Glomerular endothelial cell (primary cell): ENCODE measurements at regions not wholly inside any gene's neighbourhood (a gene's known extent, or its start where the extent isn't known, plus 50 kb on each side); places are given as distances from the start of the nearest gene placed in this dataset.

ENCODE experiments used
- DNase-seq: peaks from one replicate; pipeline ENCODE4 v3.0.0-alpha.2; 2011; ENCODE audit warnings: low read depth, low spot score; ENCODE audit errors: extremely low read depth

- no peak for DNase-seq
Measured at GRCh38 chr2:8006626-8007025, 675.2 kb upstream of the ID2 start.

GRCh38 chr2:8009010-8009597 lies 672.8 kb upstream of the ID2 start:
- no peak for DNase-seq

- DNase-seq = no peak
Measured at GRCh38 chr2:8015848-8016600, 665.8 kb upstream of the ID2 start.

GRCh38 chr2:8016688-8017087 lies 665.2 kb upstream of the ID2 start:
- DNase-seq = no peak

- DNase-seq = no peak
Measured at GRCh38 chr2:8018956-8019355, 662.9 kb upstream of the ID2 start.

GRCh38 chr2:8019934-8020333 lies 661.9 kb upstream of the ID2 start:
- no peak for DNase-seq

GRCh38 chr2:8021921-8022320 lies 659.9 kb upstream of the ID2 start:
- DNase-seq = no peak

- DNase-seq = no peak
Measured at GRCh38 chr2:8022908-8023640, 658.8 kb upstream of the ID2 start.

GRCh38 chr2:8024506-8024905 lies 657.4 kb upstream of the ID2 start:
- no peak for DNase-seq

GRCh38 chr2:8026381-8026780 lies 655.5 kb upstream of the ID2 start:
- DNase-seq = no peak

GRCh38 chr2:8027387-8027786 lies 654.5 kb upstream of the ID2 start:
- DNase-seq = no peak

GRCh38 chr2:8028036-8028435 lies 653.8 kb upstream of the ID2 start:
- DNase-seq = no peak

GRCh38 chr2:8028436-8028835 lies 653.4 kb upstream of the ID2 start:
- no peak for DNase-seq

- DNase-seq = no peak
Measured at GRCh38 chr2:8028981-8029380, 652.9 kb upstream of the ID2 start.

GRCh38 chr2:8030573-8031303 lies 651.1 kb upstream of the ID2 start:
- no peak for DNase-seq

GRCh38 chr2:8031370-8031769 lies 650.5 kb upstream of the ID2 start:
- no peak for DNase-seq

- DNase-seq = no peak
Measured at GRCh38 chr2:8033546-8034096, 648.2 kb upstream of the ID2 start.

- no peak for DNase-seq
Measured at GRCh38 chr2:8036366-8036765, 645.5 kb upstream of the ID2 start.

GRCh38 chr2:8039732-8040131 lies 642.1 kb upstream of the ID2 start:
- no peak for DNase-seq

GRCh38 chr2:8043295-8043694 lies 638.6 kb upstream of the ID2 start:
- DNase-seq = no peak

- no peak for DNase-seq
Measured at GRCh38 chr2:8044046-8044594, 637.7 kb upstream of the ID2 start.
